ENCODE measurements at regions not wholly inside any gene's neighbourhood (a gene's known extent, or its start where the extent isn't known, plus 50 kb on each side); places are given as distances from the start of the nearest gene placed in this dataset.

- ChIA-PET CTCF (no interaction called here), POLR2A (no interaction called here)
These were observed 330.7 kb downstream of the UTRN start for GRCh38 chr6:144615870-144616269.

GRCh38 chr6:144617191-144617590 lies 332.1 kb downstream of the UTRN start:
- CTCF ChIA-PET, result no interaction called here
- no peak for DNase-seq (ENCODE audit: extremely low spot score)
- POLR2A ChIA-PET, result no interaction called here
- TF ChIP-seq HDGF (IDR thresholded peaks at IDR 0.05; ENCODE audit: borderline replicate concordance), result no peak
- TF ChIP-seq ZNF384 (IDR thresholded peaks at IDR 0.05), result no peak
- no peak for TF ChIP-seq NFRKB (IDR thresholded peaks at IDR 0.05)
- no peak for TF ChIP-seq LEF1 (IDR thresholded peaks at IDR 0.05; ENCODE audit: borderline replicate concordance)
- TF ChIP-seq L3MBTL2 (conservative IDR thresholded peaks at IDR 0.05), result no peak
- no peak for TF ChIP-seq BHLHE40 (IDR thresholded peaks at IDR 0.05; ENCODE audit: borderline replicate concordance)
- TF ChIP-seq FOXA1 (IDR thresholded peaks at IDR 0.05), result no peak
- TF ChIP-seq TARDBP (IDR thresholded peaks at IDR 0.05), result no peak
- TF ChIP-seq CTBP1 (IDR thresholded peaks at IDR 0.05; ENCODE audit: borderline replicate concordance), result no peak
- no peak for TF ChIP-seq ELF4 (IDR thresholded peaks at IDR 0.05)
- TF ChIP-seq ARNT (IDR thresholded peaks at IDR 0.05), result no peak
- no peak for TF ChIP-seq SUZ12 (IDR thresholded peaks at IDR 0.05)
- no peak for TF ChIP-seq SP1 (IDR thresholded peaks at IDR 0.05)
- no peak for TF ChIP-seq PKNOX1 (IDR thresholded peaks at IDR 0.05)
- TF ChIP-seq FOXK2 (IDR thresholded peaks at IDR 0.05), result no peak
- no peak for TF ChIP-seq FOXM1 (IDR thresholded peaks at IDR 0.05; ENCODE audit: borderline replicate concordance)

More at GRCh38 chr6:144615870-144616269, 330.7 kb downstream of the UTRN start:
- no peak for DNase-seq (ENCODE audit: extremely low spot score)
- no peak for TF ChIP-seq NFRKB (IDR thresholded peaks at IDR 0.05)
- TF ChIP-seq ZNF384 (IDR thresholded peaks at IDR 0.05), result no peak
- TF ChIP-seq FOXA1 (IDR thresholded peaks at IDR 0.05), result no peak
- no peak for TF ChIP-seq SP1 (IDR thresholded peaks at IDR 0.05)
- TF ChIP-seq CTBP1 (IDR thresholded peaks at IDR 0.05; ENCODE audit: borderline replicate concordance), result no peak
- TF ChIP-seq ELF4 (IDR thresholded peaks at IDR 0.05), result no peak
- TF ChIP-seq SUZ12 (IDR thresholded peaks at IDR 0.05), result no peak

GRCh38 chr6:144617708-144618107 lies 332.6 kb downstream of the UTRN start:
- no peak for DNase-seq (ENCODE audit: extremely low spot score)
- CTCF ChIA-PET, result no interaction called here
- TF ChIP-seq ARNT (IDR thresholded peaks at IDR 0.05) (no peak), HDGF (IDR thresholded peaks at IDR 0.05; ENCODE audit: borderline replicate concordance) (no peak), CTBP1 (IDR thresholded peaks at IDR 0.05; ENCODE audit: borderline replicate concordance) (no peak), ELF4 (IDR thresholded peaks at IDR 0.05) (no peak), FOXK2 (IDR thresholded peaks at IDR 0.05) (no peak), ZNF384 (IDR thresholded peaks at IDR 0.05) (no peak), L3MBTL2 (conservative IDR thresholded peaks at IDR 0.05) (no peak), SP1 (IDR thresholded peaks at IDR 0.05) (no peak), FOXM1 (IDR thresholded peaks at IDR 0.05; ENCODE audit: borderline replicate concordance) (no peak), SUZ12 (IDR thresholded peaks at IDR 0.05) (no peak), FOXA1 (IDR thresholded peaks at IDR 0.05) (no peak), PKNOX1 (IDR thresholded peaks at IDR 0.05) (no peak), LEF1 (IDR thresholded peaks at IDR 0.05; ENCODE audit: borderline replicate concordance) (no peak), TARDBP (IDR thresholded peaks at IDR 0.05) (no peak), BHLHE40 (IDR thresholded peaks at IDR 0.05; ENCODE audit: borderline replicate concordance) (no peak), NFRKB (IDR thresholded peaks at IDR 0.05) (no peak)
- POLR2A ChIA-PET, result no interaction called here

- TF ChIP-seq CTBP1 (IDR thresholded peaks at IDR 0.05; ENCODE audit: borderline replicate concordance) (peak; percentile 72; the same call in 1 of the 2 replicates), LEF1 (IDR thresholded peaks at IDR 0.05; ENCODE audit: borderline replicate concordance) (no peak), PKNOX1 (IDR thresholded peaks at IDR 0.05) (peak; percentile 68)
- ChIA-PET POLR2A (no interaction called here), CTCF (no interaction called here)
- DNase-seq (ENCODE audit: extremely low spot score), result no peak
These were observed 334.8 kb downstream of the UTRN start for GRCh38 chr6:144619966-144620365.

DNA sequence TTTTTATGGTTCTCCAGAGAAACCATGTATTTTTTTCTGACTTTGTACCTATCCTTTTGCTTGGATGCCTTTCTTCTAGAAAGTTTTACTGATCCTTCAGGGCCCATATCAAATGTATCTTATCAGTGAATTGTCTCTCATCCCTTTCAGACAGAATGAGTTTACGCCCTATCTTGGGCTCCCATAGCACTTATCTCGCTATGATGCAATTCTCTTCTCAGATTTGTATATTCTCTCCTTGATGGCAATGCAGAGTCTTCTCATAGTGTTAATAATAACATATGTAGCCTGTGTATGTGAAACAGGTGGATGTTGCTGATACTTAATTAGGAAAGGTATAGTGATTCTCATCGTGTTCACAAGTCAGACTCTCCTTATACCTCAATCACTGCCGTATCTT lies 336.2 kb downstream of the UTRN start:
- CTCF ChIA-PET, result interaction anchor here (0.5 kb wide), 1 partner anchor 555 kb away, joined by 5 read pairs; no protein-coding TSS in a partner anchor
- POLR2A ChIA-PET, result no interaction called here
- DNase-seq (ENCODE audit: extremely low spot score), result no peak
- TF ChIP-seq L3MBTL2 (conservative IDR thresholded peaks at IDR 0.05), result no peak
- no peak for TF ChIP-seq LEF1 (IDR thresholded peaks at IDR 0.05; ENCODE audit: borderline replicate concordance)
- TF ChIP-seq FOXM1 (IDR thresholded peaks at IDR 0.05; ENCODE audit: borderline replicate concordance), result no peak
- no peak for TF ChIP-seq TARDBP (IDR thresholded peaks at IDR 0.05)
- TF ChIP-seq SP1 (IDR thresholded peaks at IDR 0.05), result no peak
- TF ChIP-seq CTBP1 (IDR thresholded peaks at IDR 0.05; ENCODE audit: borderline replicate concordance), result no peak
- TF ChIP-seq HDGF (IDR thresholded peaks at IDR 0.05; ENCODE audit: borderline replicate concordance), result no peak

GRCh38 chr6:144624246-144624645 lies 339.1 kb downstream of the UTRN start:
- DNase-seq (ENCODE audit: extremely low spot score), result no peak
- no peak for TF ChIP-seq PKNOX1 (IDR thresholded peaks at IDR 0.05)
- ChIA-PET CTCF (no interaction called here), POLR2A (no interaction called here)
